MM.1S (cell line): ENCODE measurements at regions not wholly inside any gene's neighbourhood (a gene's known extent, or its start where the extent isn't known, plus 50 kb on each side); places are given as distances from the start of the nearest gene placed in this dataset.

Source experiments
- CTCF ChIP-seq: fragments of 300-600 bp; sonication (generic); IDR thresholded peaks from 2 replicates; pipeline ENCODE4 v1.5.1; 2016; ENCODE audit warnings: antibody characterized with exemption, low read length, mixed read lengths
- EZH2 ChIP-seq: fragments of 300-600 bp; sonication (generic); optimal IDR thresholded peaks from 2 replicates; pipeline ENCODE3; 2017; ENCODE audit warnings: low read depth, mild to moderate bottlenecking, antibody characterized with exemption, low read length, mixed read lengths
- EZH2phosphoT487 ChIP-seq: fragments of 300-600 bp; sonication (generic); IDR thresholded peaks from 2 replicates; pipeline ENCODE4 v1.6.1; 2018; ENCODE audit warnings: antibody characterized with exemption, low read length

GRCh38 chr11:25415793-25416192 lies 916.1 kb upstream of the ANO3 start:
- TF ChIP-seq CTCF (no peak), EZH2 (no peak), EZH2phosphoT487 (no peak)
